H1 (cell line): ENCODE measurements at regions not wholly inside any gene's neighbourhood (a gene's known extent, or its start where the extent isn't known, plus 50 kb on each side); places are given as distances from the start of the nearest gene placed in this dataset.

Source experiments
- CTCF ChIA-PET: fragments of 300-600 bp; sonication (Branson Sonifier 250); formaldehyde crosslinking; loops from one replicate; lab custom pipeline; 2021; ENCODE audit not compliant: partially characterized antibody; lab: Charles Lee
- POLR2A ChIA-PET: fragments of 300-600 bp; sonication (Branson Sonifier 250); formaldehyde crosslinking; loops from one replicate; lab custom pipeline; 2021; ENCODE audit warnings: inconsistent platforms; ENCODE audit not compliant: partially characterized antibody; lab: Charles Lee
- DNase-seq, 2 experiments: peaks; one replicate each; pipeline versions ENCODE4 v3.0.0 to v3.0.0-alpha.2; 2010 to 2022; ENCODE audit warnings: low spot score in 2 of 2, low read depth in 1 of 2, mixed read lengths in 1 of 2
- FAIRE-seq: peaks from 2 replicates; lab custom pipeline; 2011; peaks lifted over from hg19 to GRCh38; lab: Jason Lieb, UNC
- H2AFZ ChIP-seq: 2 replicates; pipeline ENCODE4 v1.8.1; 2012; ENCODE audit warnings: low read length, inconsistent platforms
- H2AK5ac ChIP-seq: 2 replicates; pipeline ENCODE4 v1.6.1; 2013; ENCODE audit warnings: low read depth, low read length
- H2BK120ac ChIP-seq: replicated peaks from 2 replicates; pipeline ENCODE3; 2013; ENCODE audit warnings: low read depth, low read length, inconsistent platforms
- H2BK12ac ChIP-seq: 2 replicates; pipeline ENCODE4 v1.6.1; 2013; ENCODE audit warnings: low read depth, low read length
- H2BK15ac ChIP-seq: 2 replicates; pipeline ENCODE4 v1.6.1; 2013; ENCODE audit warnings: low read length
- H2BK20ac ChIP-seq: 2 replicates; pipeline ENCODE4 v1.6.1; 2013; ENCODE audit warnings: low read length
- H2BK5ac ChIP-seq: 2 replicates; pipeline ENCODE4 v1.6.1; 2013; ENCODE audit warnings: low read depth, low read length
- H3K14ac ChIP-seq: 2 replicates; pipeline ENCODE4 v1.6.1; 2013; ENCODE audit warnings: inconsistent platforms; ENCODE audit not compliant: insufficient read length
- H3K18ac ChIP-seq: 2 replicates; pipeline ENCODE4 v1.6.1; 2013; ENCODE audit warnings: low read length; ENCODE audit errors: extremely low read depth
- H3K23ac ChIP-seq: 2 replicates; pipeline ENCODE4 v1.6.1; 2013; ENCODE audit warnings: inconsistent platforms; ENCODE audit not compliant: insufficient read length
- H3K23me2 ChIP-seq: 2 replicates; pipeline ENCODE4 v1.6.1; 2013; ENCODE audit warnings: low read depth, low read length
- H3K27ac ChIP-seq: 2 replicates; pipeline ENCODE4 v1.6.1; 2011; ENCODE audit warnings: low read depth, low read length, inconsistent platforms
- H3K27me3 ChIP-seq, 4 experiments: replicated peaks in 1 of 4; 1 replicate in 1 of 4; 2 replicates in 3 of 4; pipeline versions ENCODE4 v1.6.1 to v1.8.1; 2011 to 2013; ENCODE audit warnings: low read length in 3 of 4, mild to moderate bottlenecking in 3 of 4, inconsistent platforms in 2 of 4, mixed read lengths in 2 of 4, moderate library complexity in 1 of 4; ENCODE audit not compliant: control insufficient read depth in 3 of 4, insufficient read depth in 3 of 4; ENCODE audit errors: extremely low read depth in 1 of 4
- H3K36me3 ChIP-seq, 4 experiments: 2 replicates each; pipeline versions ENCODE4 v1.6.1 to v1.8.1; 2011 to 2013; ENCODE audit warnings: mild to moderate bottlenecking in 4 of 4, low read length in 3 of 4, moderate library complexity in 2 of 4, control low read depth in 1 of 4, inconsistent platforms in 1 of 4; ENCODE audit not compliant: insufficient read depth in 4 of 4, control insufficient read depth in 2 of 4
- H3K4ac ChIP-seq: replicated peaks from 2 replicates; pipeline ENCODE3; 2013; ENCODE audit warnings: low read length, low read depth, mixed read lengths, inconsistent platforms; ENCODE audit not compliant: insufficient read length
- H3K4me1 ChIP-seq, 4 experiments: replicated peaks in 1 of 4; 1 replicate in 1 of 4; 2 replicates in 3 of 4; pipeline versions ENCODE4 v1.6.1 to v1.8.1; 2011 to 2013; ENCODE audit warnings: low read length in 3 of 4, inconsistent platforms in 2 of 4, mixed read lengths in 1 of 4; ENCODE audit not compliant: insufficient read depth in 4 of 4, control insufficient read depth in 3 of 4
- H3K4me2 ChIP-seq, 2 experiments: 2 replicates each; pipeline versions ENCODE4 v1.6.1 to v1.8.1; 2011 to 2013; ENCODE audit warnings: low read depth in 2 of 2, low read length in 2 of 2, control low read depth in 1 of 2, inconsistent platforms in 1 of 2, mild to moderate bottlenecking in 1 of 2; ENCODE audit not compliant: insufficient read depth in 1 of 2
- H3K4me3 ChIP-seq, 4 experiments: fragments of 200-600, 300-600 bp in 1 of 4; sonication (generic), shearing (Covaris generic), sonication (Bioruptor Twin) in 1 of 4; 2 replicates each; pipeline versions ENCODE4 v1.5.1 to v1.8.1; 2011 to 2016; ENCODE audit warnings: low read length in 4 of 4, low read depth in 3 of 4, control low read depth in 2 of 4, inconsistent platforms in 2 of 4, mild to moderate bottlenecking in 2 of 4, mixed read lengths in 1 of 4, moderate library complexity in 1 of 4; ENCODE audit not compliant: insufficient read depth in 2 of 4; ENCODE audit errors: extremely low read depth in 1 of 4
- H3K56ac ChIP-seq: replicated peaks from 2 replicates; pipeline ENCODE3; 2013; ENCODE audit warnings: low read depth, mild to moderate bottlenecking, mixed read lengths, low read length, inconsistent platforms; ENCODE audit not compliant: insufficient read length
- H3K79me1 ChIP-seq: 2 replicates; pipeline ENCODE4 v1.6.1; 2013; ENCODE audit warnings: low read depth, low read length, control low read depth
- H3K79me2 ChIP-seq, 2 experiments: 2 replicates each; pipeline versions ENCODE4 v1.6.1 to v1.8.1; 2012 to 2013; ENCODE audit warnings: low read length in 2 of 2, mild to moderate bottlenecking in 2 of 2, inconsistent platforms in 1 of 2; ENCODE audit not compliant: insufficient read depth in 2 of 2, control insufficient read depth in 1 of 2
- H3K9ac ChIP-seq, 4 experiments: replicated peaks in 1 of 4; 1 replicate in 1 of 4; 2 replicates in 3 of 4; pipeline versions ENCODE4 v1.6.1 to v1.8.1; 2011 to 2013; ENCODE audit warnings: low read depth in 3 of 4, low read length in 3 of 4, control low read depth in 2 of 4, mild to moderate bottlenecking in 2 of 4, moderate library complexity in 2 of 4, inconsistent platforms in 1 of 4; ENCODE audit errors: extremely low read depth in 1 of 4
- H3K9me3 ChIP-seq, 2 experiments: 2 replicates each; pipeline versions ENCODE4 v1.6.1 to v1.8.1; 2012 to 2013; ENCODE audit warnings: mild to moderate bottlenecking in 2 of 2, moderate library complexity in 2 of 2, control low read depth in 1 of 2, inconsistent platforms in 1 of 2, low read depth in 1 of 2, low read length in 1 of 2, mixed read lengths in 1 of 2; ENCODE audit not compliant: insufficient read depth in 2 of 2
- H4K20me1 ChIP-seq, 2 experiments: replicated peaks in 1 of 2; 2 replicates each; pipeline versions ENCODE3 to v1.8.1; 2011 to 2013; ENCODE audit warnings: inconsistent platforms in 2 of 2, low read length in 2 of 2, mild to moderate bottlenecking in 1 of 2; ENCODE audit not compliant: insufficient read depth in 2 of 2, control insufficient read depth in 1 of 2
- H4K5ac ChIP-seq: 2 replicates; pipeline ENCODE4 v1.6.1; 2013; ENCODE audit warnings: low read length, low read depth, mixed read lengths, inconsistent platforms; ENCODE audit not compliant: insufficient read length
- H4K8ac ChIP-seq: 2 replicates; pipeline ENCODE4 v1.8.0; 2013; ENCODE audit warnings: mild to moderate bottlenecking, moderate library complexity, low read length, inconsistent platforms; ENCODE audit not compliant: insufficient read depth; ENCODE audit errors: extremely low read depth
- H4K91ac ChIP-seq: replicated peaks from 2 replicates; pipeline ENCODE3; 2013; ENCODE audit warnings: low read length, mixed read lengths, inconsistent platforms; ENCODE audit not compliant: insufficient read length
- CEBPB ChIP-seq: IDR thresholded peaks from 2 replicates; pipeline ENCODE4 v1.6.1; 2012; ENCODE audit warnings: low read depth, low read length
- CTBP2 ChIP-seq: IDR thresholded peaks from 2 replicates; pipeline ENCODE4 v1.7.0; 2011; ENCODE audit warnings: borderline replicate concordance, mild to moderate bottlenecking, moderate library complexity, mixed read lengths, low read length; ENCODE audit not compliant: insufficient read depth, insufficient read length
- SP2 ChIP-seq: IDR thresholded peaks from 2 replicates; pipeline ENCODE4 v1.6.1; 2012; ENCODE audit warnings: mild to moderate bottlenecking, low read length, inconsistent platforms

DNA sequence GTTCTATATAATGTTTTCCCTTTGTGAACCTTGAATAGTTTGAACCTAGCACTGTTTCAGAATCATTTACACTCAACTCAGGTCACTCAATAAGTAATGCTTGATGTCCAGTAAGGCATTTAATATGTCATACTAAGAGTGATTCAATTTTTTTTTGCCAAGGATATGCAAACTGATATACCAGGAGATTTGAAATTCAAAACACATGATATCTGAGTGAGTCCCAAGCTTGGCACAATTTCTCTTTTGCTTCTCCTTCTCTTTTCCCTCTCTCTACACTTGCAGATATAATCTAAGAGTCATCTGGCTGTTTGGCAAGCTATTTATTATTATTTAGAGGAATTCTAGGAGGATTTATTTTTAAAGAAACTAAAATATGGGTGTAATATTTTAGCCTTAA lies 61.6 kb upstream of the SPAG17 start:
- no peaks in the 10 kb centered on the region for H3K79me2 ChIP-seq
- H3K18ac ChIP-seq = no peak overlapping the region
- no peak for TF ChIP-seq CTBP2
- no peak for TF ChIP-seq SP2
- TF ChIP-seq CEBPB = no peak

More for the DNA sequence above, 61.6 kb upstream of the SPAG17 start:
- Histone ChIP-seq H3K4me2 (no peak overlapping the region), H2BK20ac (no peak overlapping the region), H4K8ac (no peak overlapping the region), H2BK12ac (no peak overlapping the region), H3K4me3 (no peak overlapping the region), H2AK5ac (no peak overlapping the region), H3K56ac (no peak overlapping the region), H4K5ac (no peak overlapping the region), H3K9me3 (no peaks in the 10 kb centered on the region), H3K23me2 (no peaks in the 10 kb centered on the region), H3K36me3 (no peaks in the 10 kb centered on the region), H2BK120ac (no peak overlapping the region), H3K9ac (no peak overlapping the region), H3K4me1 (peaks cover 3 to 16% (median 10%) of the 10 kb centered on the region in 4 experiments; a peak in 5 of 7 replicates), H3K27ac (no peak overlapping the region), H4K91ac (no peak overlapping the region), H3K14ac (no peak overlapping the region), H2BK15ac (no peak overlapping the region), H3K27me3 (no peaks in the 10 kb centered on the region), H3K23ac (no peak overlapping the region), H2AFZ (no peak overlapping the region), H3K4ac (no peak overlapping the region), H2BK5ac (no peak overlapping the region), H3K79me1 (no peaks in the 10 kb centered on the region), H4K20me1 (no peaks in the 10 kb centered on the region)
- no peak for DNase-seq
- POLR2A ChIA-PET = no interaction called here
- FAIRE-seq = no peak
- CTCF ChIA-PET = interaction anchor here (0.7 to 4.0 kb wide), 2 partner anchors 17 to 271 kb away, joined by 3 to 16 read pairs; no protein-coding TSS in a partner anchor
